GM20000 (cell line): ENCODE measurements at regions not wholly inside any gene's neighbourhood (a gene's known extent, or its start where the extent isn't known, plus 50 kb on each side); places are given as distances from the start of the nearest gene placed in this dataset.

Experiments used
- DNase-seq: peaks from one replicate; pipeline ENCODE4 v3.0.0; 2012; ENCODE audit warnings: low spot score
- CTCF ChIP-seq: IDR thresholded peaks from 2 replicates; pipeline ENCODE4 v1.5.1; 2012; ENCODE audit warnings: mild to moderate bottlenecking, control low read depth; ENCODE audit errors: extremely low read depth, missing control alignments

DNA sequence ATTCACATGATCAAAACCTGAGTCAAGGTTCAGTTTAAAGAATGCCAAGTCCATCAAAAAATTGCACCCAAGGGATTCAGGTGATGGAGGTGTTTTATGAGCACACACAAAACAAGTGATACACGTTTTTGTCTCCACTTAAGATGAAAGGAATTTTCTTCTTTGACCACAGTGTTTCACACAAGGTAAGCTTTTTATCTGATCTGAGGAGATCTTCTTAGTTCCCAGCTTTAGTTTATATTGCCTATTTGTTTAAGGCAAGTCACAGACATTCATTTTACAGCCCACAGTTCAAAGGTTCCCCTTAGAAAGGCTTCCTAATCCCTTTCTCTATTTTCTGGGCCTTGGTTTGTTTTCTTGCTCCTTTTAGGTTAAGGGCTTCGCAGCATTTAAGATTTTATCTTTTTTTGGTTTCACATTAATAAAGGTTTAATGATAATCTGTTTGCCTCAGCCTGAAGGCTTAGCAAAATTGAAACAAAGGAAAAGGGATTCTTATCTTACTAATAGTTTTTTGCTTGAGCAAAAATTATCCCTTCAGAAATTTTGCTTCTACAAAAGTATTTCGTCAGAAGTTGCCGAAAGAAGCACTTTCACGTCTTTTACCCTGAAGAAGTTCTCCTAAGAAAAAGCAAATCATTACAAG is 420.5 kb upstream of the NAALADL2 start:
- DNase-seq = no peak

DNA sequence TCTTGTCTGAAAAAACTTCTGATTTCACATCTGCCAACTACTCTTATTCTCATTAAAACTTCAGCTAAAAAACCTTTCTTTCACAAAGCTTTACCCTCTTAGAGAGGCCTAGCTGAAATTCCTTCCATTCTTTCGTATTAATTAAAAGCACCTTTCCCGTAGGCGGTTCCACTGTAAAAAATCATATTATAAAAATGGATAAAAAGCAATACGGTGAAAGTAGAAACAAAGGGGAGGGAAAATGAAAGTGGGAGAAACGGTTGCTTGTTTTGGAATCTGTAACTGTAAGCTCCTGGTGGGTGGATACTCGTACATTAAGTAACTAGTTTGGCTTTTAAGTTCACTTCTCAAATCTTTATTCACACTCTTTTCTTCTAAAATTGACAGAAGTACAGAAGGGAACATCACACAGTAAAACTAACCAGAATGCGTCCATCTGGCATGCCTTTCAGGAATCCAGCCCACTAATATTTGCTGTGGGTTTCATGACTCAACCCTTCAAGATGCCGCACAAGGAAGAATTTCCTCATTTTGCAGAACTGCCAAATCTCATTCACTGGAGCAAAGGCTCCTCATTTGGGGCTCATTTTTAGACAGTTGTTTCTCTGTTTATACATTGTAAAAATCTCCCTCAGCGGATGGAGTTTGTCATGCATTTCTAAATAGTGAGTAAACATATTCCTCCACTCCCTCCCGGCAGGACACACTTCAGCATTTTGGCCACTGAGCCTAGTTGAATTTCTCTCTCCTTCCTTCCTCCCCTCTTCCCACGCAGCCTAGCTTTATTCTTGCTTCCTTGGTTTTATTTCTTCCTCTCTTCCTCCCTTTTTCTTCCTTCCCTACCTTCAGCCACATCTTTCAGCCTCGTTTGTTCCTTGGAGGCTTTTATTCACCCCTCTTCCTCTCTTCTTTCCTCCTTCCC is 419.5 kb upstream of the NAALADL2 start:
- TF ChIP-seq CTCF = no peak
- DNase-seq = no peak

More for the DNA sequence above, 420.5 kb upstream of the NAALADL2 start:
- TF ChIP-seq CTCF = no peak

GRCh38 chr3:174440253-174440701 is 418.9 kb upstream of the NAALADL2 start:
- no peak for DNase-seq
- TF ChIP-seq CTCF = no peak

DNA sequence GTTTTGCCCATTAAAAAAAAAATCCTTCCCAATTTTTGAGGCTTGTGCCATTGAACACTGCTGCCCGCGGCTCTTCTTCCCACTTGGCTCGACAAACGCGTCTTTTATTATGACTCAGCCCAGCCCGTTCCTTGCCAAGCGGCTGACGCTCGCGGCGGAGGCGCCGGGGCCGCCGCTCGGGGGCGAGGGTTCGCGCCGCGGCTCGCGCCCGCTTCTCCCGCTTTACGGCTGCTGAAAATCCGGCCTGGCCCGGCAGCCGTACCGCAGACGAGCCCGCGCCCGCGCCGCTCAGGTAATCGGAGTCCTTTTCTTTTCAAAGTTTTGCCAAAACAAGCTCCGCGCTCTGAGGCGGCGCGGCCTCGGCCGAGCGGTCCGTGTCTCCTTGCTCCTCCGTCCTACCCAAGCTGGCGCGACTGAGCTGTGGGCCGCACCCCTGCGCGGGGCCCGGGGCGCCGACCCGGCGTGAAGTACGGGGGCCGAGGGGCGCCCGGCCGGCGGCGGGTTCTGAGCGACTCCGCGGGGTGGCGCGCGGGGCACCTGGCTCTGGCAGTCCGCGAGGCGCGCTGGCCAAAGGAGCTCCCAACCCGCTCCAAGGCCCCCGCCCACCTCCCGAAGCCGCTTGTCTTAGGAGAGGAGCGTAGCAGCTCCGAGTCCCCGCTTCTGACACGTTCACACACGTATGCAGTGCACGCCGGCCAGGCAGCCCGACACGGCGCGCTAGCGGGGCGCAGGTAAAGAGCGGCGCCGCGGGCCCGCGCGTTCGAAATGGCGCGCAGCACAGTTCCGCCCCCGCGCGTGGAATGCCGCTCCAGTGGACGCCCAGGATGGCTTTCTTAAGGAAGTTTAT is 418.2 kb upstream of the NAALADL2 start:
- peak; percentile 37 for DNase-seq
- no peak for TF ChIP-seq CTCF

DNA sequence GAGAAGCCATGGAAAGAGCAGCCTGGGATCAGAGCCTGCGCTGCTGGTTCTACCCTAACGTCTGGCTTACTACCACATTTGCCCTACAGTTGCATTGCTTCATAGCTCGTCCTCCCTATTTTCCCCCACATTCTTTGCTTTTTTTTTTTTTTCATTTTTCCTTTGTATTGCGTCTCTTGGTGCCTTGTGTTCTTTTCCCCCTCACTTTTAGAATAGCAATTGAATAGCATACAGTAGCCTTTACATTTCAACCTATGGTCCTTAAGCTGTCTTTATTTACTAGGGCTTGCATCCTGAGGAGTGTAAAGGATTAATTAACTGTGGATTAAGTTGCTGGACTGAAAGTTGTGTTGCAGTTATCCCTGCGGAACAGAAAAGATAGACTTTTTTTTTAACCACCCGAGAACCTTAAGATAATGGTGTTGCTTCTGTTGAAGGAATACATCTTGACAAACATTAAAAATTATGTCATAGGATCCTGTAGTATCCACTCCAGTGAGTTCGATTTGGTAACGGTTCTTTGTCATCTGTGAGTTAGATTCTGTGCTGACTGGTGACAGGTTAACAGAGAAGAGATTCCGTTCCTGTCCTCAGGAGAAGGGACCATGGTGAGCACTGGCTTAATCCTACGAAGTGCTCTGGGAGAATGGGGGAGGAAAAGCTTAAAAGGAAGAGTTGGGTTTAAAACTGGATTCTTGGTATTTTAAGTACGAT is 417.4 kb upstream of the NAALADL2 start:
- TF ChIP-seq CTCF = no peak
- DNase-seq = no peak

DNA sequence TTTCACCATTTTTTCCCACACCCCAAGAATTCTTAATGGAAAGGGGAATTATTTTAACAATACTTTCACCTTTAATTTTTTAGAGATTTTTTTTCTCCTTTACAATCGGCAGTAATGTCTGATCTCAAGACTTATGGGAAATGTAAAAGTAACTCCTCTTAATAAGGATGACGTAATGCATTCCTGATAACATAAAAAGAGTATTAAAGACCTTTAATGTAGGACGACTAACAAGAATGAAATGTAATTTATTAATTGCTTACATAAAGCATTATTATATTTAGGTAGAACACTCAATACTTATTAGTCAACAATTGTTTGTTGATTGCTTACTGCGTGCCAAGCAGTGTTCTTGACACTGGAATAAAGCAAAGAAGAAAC is 416.8 kb upstream of the NAALADL2 start:
- no peak for DNase-seq
- TF ChIP-seq CTCF = no peak
